ENCODE measurements at regions not wholly inside any gene's neighbourhood (a gene's known extent, or its start where the extent isn't known, plus 50 kb on each side); places are given as distances from the start of the nearest gene placed in this dataset.

DNA sequence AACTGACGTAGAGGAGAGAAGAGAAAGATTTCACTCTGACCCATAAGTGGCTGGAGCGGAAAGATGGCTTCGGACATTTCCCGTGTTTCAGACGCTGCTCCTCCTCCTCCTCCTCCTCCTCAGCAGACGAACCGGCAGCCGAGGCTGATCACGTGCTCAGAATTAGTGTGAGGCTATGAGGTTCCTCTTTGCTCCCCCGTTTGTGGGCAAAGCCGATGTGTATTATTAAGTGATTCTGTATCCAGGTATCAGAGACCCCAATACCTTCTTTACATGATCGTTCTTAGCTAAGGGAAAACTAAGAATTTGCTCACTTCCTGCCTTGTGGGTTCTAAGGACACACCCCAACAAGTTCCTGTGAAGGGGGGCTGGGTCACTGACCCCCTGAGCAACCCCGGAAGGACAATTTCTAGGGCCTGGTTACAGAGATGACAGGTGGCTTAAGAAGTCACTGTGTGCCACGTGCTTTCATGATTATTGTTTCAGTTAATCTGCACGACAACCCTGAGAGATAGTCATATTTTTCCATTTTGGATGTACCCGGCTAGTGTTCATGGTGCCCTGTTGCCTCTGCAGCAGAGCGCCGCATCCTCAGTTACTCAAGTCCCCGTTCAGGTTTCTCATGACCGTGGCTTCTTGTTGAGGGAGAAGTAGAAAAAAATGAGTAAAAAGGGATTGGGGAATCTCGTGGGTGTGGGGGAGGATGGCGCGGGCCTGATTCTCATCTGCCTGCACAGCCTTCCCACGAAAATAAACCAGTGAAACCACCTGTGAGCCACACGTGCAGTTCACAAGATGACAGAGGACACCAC lies 671.8 kb downstream of the QKI start:
- TF ChIP-seq, protein P1, sequence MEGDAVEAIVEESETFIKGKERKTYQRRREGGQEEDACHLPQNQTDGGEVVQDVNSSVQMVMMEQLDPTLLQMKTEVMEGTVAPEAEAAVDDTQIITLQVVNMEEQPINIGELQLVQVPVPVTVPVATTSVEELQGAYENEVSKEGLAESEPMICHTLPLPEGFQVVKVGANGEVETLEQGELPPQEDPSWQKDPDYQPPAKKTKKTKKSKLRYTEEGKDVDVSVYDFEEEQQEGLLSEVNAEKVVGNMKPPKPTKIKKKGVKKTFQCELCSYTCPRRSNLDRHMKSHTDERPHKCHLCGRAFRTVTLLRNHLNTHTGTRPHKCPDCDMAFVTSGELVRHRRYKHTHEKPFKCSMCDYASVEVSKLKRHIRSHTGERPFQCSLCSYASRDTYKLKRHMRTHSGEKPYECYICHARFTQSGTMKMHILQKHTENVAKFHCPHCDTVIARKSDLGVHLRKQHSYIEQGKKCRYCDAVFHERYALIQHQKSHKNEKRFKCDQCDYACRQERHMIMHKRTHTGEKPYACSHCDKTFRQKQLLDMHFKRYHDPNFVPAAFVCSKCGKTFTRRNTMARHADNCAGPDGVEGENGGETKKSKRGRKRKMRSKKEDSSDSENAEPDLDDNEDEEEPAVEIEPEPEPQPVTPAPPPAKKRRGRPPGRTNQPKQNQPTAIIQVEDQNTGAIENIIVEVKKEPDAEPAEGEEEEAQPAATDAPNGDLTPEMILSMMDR (IDR thresholded peaks at IDR 0.05) = no peak
- TF ChIP-seq POLR2A (IDR thresholded peaks at IDR 0.05) = no peak
